OCI-LY3 (cell line): ENCODE measurements at regions not wholly inside any gene's neighbourhood (a gene's known extent, or its start where the extent isn't known, plus 50 kb on each side); places are given as distances from the start of the nearest gene placed in this dataset.

ENCODE experiments used
- CTCF ChIP-seq: fragments of 200-600, 300-600 bp; sonication (generic); IDR thresholded peaks from 2 replicates; pipeline ENCODE4 v1.5.1; 2014; ENCODE audit warnings: antibody characterized with exemption, low read length, low read depth
- EZH2phosphoT487 ChIP-seq: fragments of 200-600 bp; shearing (Covaris generic); IDR thresholded peaks from 2 replicates; pipeline ENCODE4 v1.6.1; 2018; ENCODE audit warnings: antibody characterized with exemption, mixed run types, low read depth

- TF ChIP-seq CTCF (no peak), EZH2phosphoT487 (no peak)
Observed at GRCh38 chr3:163518065-163518464, 1560.2 kb downstream of the SI start.
